ENCODE measurements at regions not wholly inside any gene's neighbourhood (a gene's known extent, or its start where the extent isn't known, plus 50 kb on each side); places are given as distances from the start of the nearest gene placed in this dataset.

DNA sequence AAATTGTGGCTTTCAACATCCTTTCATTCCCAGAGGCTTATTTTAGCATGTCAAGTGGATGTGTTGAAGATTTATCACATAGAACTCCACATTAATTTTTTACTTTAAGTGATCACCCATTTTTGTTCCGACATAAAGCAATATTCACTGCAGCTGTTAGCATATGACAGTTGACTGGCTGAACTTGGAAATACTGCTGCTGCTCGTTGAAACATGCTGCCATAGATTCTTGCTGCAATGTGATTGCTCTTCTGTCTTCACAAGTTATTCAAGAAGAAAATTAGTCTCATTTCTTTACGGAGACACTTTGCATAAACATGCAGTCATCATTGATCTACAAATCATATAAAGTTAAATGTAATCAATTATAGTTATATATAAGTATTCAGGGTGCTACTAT, 248.4 kb downstream of the SAMD5 start:
- H2BK20ac ChIP-seq (ENCODE audit: low read length), result no peak overlapping the region
- no peaks in the 10 kb centered on the region for H3K4me1 ChIP-seq (replicated peaks in 1 of 4; ENCODE audit: control insufficient read depth in 3 of 4, insufficient read depth in 4 of 4, low read length in 3 of 4)
- H4K20me1 ChIP-seq (replicated peaks in 1 of 2; ENCODE audit: control insufficient read depth in 1 of 2, insufficient read depth in 2 of 2, low read length in 2 of 2), result no peaks in the 10 kb centered on the region
- H2BK120ac ChIP-seq (replicated peaks; ENCODE audit: low read depth, low read length), result no peak overlapping the region
- H2BK5ac ChIP-seq (ENCODE audit: low read depth, low read length), result no peak overlapping the region
- H4K91ac ChIP-seq (replicated peaks; ENCODE audit: insufficient read length, low read length), result no peak overlapping the region
- H3K4me2 ChIP-seq (ENCODE audit: insufficient read depth in 1 of 2, low read depth in 2 of 2, low read length in 2 of 2), result no peak overlapping the region
- no peak overlapping the region for H3K56ac ChIP-seq (replicated peaks; ENCODE audit: insufficient read length, low read depth, low read length)
- FAIRE-seq, result no peak
- no peak for DNase-seq (ENCODE audit: low read depth in 1 of 2, low spot score in 2 of 2)
- no peaks in the 10 kb centered on the region for H3K27me3 ChIP-seq (replicated peaks in 1 of 4; ENCODE audit: control insufficient read depth in 3 of 4, extremely low read depth in 1 of 4, insufficient read depth in 3 of 4, low read length in 3 of 4)
- H2BK15ac ChIP-seq (ENCODE audit: low read length), result no peak overlapping the region
- no peak overlapping the region for H4K8ac ChIP-seq (ENCODE audit: extremely low read depth, insufficient read depth, low read length)
- H3K14ac ChIP-seq (ENCODE audit: insufficient read length), result no peak overlapping the region
- no peak overlapping the region for H2AK5ac ChIP-seq (ENCODE audit: low read depth, low read length)
- no peak overlapping the region for H2AFZ ChIP-seq (ENCODE audit: low read length)
- H3K79me1 ChIP-seq (ENCODE audit: low read depth, low read length), result no peaks in the 10 kb centered on the region
- WGBS, 2 experiments (ENCODE audit: extremely low coverage in 1 of 2, insufficient coverage in 1 of 2, insufficient read length in 1 of 2, insufficient replicate concordance in 2 of 2, low coverage in 1 of 2, low lambda C conversion rate in 2 of 2, missing lambda C conversion rate in 1 of 2), result 90% methylated on average over 3 of the region's 3 CpGs; no CpG with 5 or more reads in 1 of the 2 experiments
- H3K23ac ChIP-seq (ENCODE audit: insufficient read length), result no peak overlapping the region
- H3K23me2 ChIP-seq (ENCODE audit: low read depth, low read length), result no peaks in the 10 kb centered on the region
- H2BK12ac ChIP-seq (ENCODE audit: low read depth, low read length), result no peak overlapping the region
- H3K36me3 ChIP-seq (ENCODE audit: control insufficient read depth in 2 of 4, insufficient read depth in 4 of 4, low read length in 3 of 4), result no peaks in the 10 kb centered on the region
- no peak for TF ChIP-seq CTBP2 (IDR thresholded peaks at IDR 0.05; ENCODE audit: borderline replicate concordance, insufficient read depth, insufficient read length, low read length)
- TF ChIP-seq E2F6 (IDR thresholded peaks at IDR 0.05), result no peak
- no peak for TF ChIP-seq ASH2L (IDR thresholded peaks at IDR 0.05; ENCODE audit: low read length)
- TF ChIP-seq GABPA (IDR thresholded peaks at IDR 0.05; ENCODE audit: borderline replicate concordance, insufficient read depth, low read length), result no peak
- TF ChIP-seq SIRT6 (IDR thresholded peaks at IDR 0.05; ENCODE audit: low read length), result no peak
- TF ChIP-seq SP4 (IDR thresholded peaks at IDR 0.05; ENCODE audit: low read length), result no peak
- TF ChIP-seq RNF2 (IDR thresholded peaks at IDR 0.05; ENCODE audit: borderline replicate concordance, low read depth, low read length, missing control alignments, poor library complexity, severe bottlenecking), result no peak
- TF ChIP-seq BACH1 (IDR thresholded peaks at IDR 0.05; ENCODE audit: low read length), result no peak
- TF ChIP-seq KDM4A (IDR thresholded peaks at IDR 0.05; ENCODE audit: low read depth, low read length, severe bottlenecking), result no peak
- TF ChIP-seq SIX5 (IDR thresholded peaks at IDR 0.05; ENCODE audit: low read depth, low read length), result no peak
- no peak for TF ChIP-seq SAP30 (IDR thresholded peaks at IDR 0.05; ENCODE audit: insufficient read depth, insufficient replicate concordance, low read length)
- no peak for TF ChIP-seq YY1 (IDR thresholded peaks at IDR 0.05; ENCODE audit: low read depth, low read length)
- TF ChIP-seq KDM1A (IDR thresholded peaks at IDR 0.05; ENCODE audit: borderline replicate concordance, low read length), result no peak
- TF ChIP-seq PHF8 (conservative IDR thresholded peaks at IDR 0.05; ENCODE audit: low read depth, low read length), result no peak
- TF ChIP-seq SUZ12 (IDR thresholded peaks at IDR 0.05; ENCODE audit: low read length), result no peak
- H3K4ac ChIP-seq (replicated peaks; ENCODE audit: insufficient read length, low read depth, low read length), result no peak overlapping the region
- H3K27ac ChIP-seq (ENCODE audit: low read depth, low read length), result no peak overlapping the region
- CTCF ChIA-PET (ENCODE audit: partially characterized antibody), result no interaction called here
- H3K9me3 ChIP-seq (ENCODE audit: insufficient read depth in 2 of 2, low read depth in 1 of 2, low read length in 1 of 2), result no peaks in the 10 kb centered on the region
- H4K5ac ChIP-seq (ENCODE audit: insufficient read length, low read depth, low read length), result no peak overlapping the region
- no peak overlapping the region for H3K9ac ChIP-seq (replicated peaks in 1 of 4; ENCODE audit: extremely low read depth in 1 of 4, low read depth in 3 of 4, low read length in 3 of 4)
- no peak overlapping the region for H3K18ac ChIP-seq (ENCODE audit: extremely low read depth, low read length)
- no peaks in the 10 kb centered on the region for H3K79me2 ChIP-seq (ENCODE audit: control insufficient read depth in 1 of 2, insufficient read depth in 2 of 2, low read length in 2 of 2)
- H3K4me3 ChIP-seq (ENCODE audit: extremely low read depth in 1 of 4, insufficient read depth in 2 of 4, low read depth in 3 of 4, low read length in 4 of 4), result no peak overlapping the region
- POLR2A ChIA-PET (ENCODE audit: partially characterized antibody), result no interaction called here

All from H1 (cell line).